Peyer's patch (tissue), 4 donors: ENCODE measurements at regions not wholly inside any gene's neighbourhood (a gene's known extent, or its start where the extent isn't known, plus 50 kb on each side); places are given as distances from the start of the nearest gene placed in this dataset.
"Not testable (repeated sequence)": the region's sequence is repeated elsewhere in the genome, so short reads cannot be mapped to it uniquely, and the experiment has no call there.

Experiments
- CTCF ChIP-seq, 6 experiments: fragments of 450-650 bp in 4 of 6; fragments of 200-600 bp in 2 of 6; sonication (generic) in 1 of 6; IDR thresholded peaks; one replicate each; pipeline ENCODE4 v1.5.1; 2017 to 2019; ENCODE audit warnings: antibody characterized with exemption in 6 of 6, mild to moderate bottlenecking in 3 of 6, moderate library complexity in 1 of 6
- POLR2A ChIP-seq, 2 donors: fragments of 450-650 bp; IDR thresholded peaks; one replicate each; pipeline ENCODE4 v1.5.1; 2017; ENCODE audit warnings: antibody characterized with exemption in 2 of 2, mild to moderate bottlenecking in 2 of 2, moderate library complexity in 2 of 2

DNA sequence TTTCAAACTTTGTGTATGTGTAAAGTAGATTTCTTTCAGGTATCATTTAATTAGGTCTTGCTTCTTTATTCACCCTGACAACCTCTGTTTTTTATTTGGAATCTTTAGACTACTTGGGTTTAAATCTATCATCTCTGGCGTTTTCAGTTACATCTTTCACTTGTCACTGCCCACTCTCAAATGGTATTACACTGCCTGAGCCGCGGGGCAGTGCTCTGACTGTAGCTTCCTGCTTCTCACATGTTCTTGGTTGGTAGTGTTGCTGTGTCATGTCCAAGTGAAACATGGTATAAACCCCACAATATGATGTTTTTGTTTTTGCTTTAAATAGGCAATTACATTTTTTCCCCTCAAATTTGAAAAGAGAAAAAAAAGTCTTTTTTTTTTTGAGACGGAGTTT, 68.3 kb downstream of the GOLGA6L22 start:
- not testable (repeated sequence) for TF ChIP-seq CTCF, POLR2A (IDR thresholded peaks at IDR 0.05)
